HT1080 (cell line): ENCODE measurements at regions not wholly inside any gene's neighbourhood (a gene's known extent, or its start where the extent isn't known, plus 50 kb on each side); places are given as distances from the start of the nearest gene placed in this dataset.

Experiments
- DNase-seq: peaks from one replicate; pipeline ENCODE4 v3.0.0-alpha.2; 2015; ENCODE audit warnings: low read depth

GRCh38 chr4:106773076-106773905 lies 262.8 kb downstream of the DKK2 start:
- DNase-seq: no peak

- DNase-seq: no peak
Observed at GRCh38 chr4:106767991-106768390, 268.1 kb downstream of the DKK2 start.

DNA sequence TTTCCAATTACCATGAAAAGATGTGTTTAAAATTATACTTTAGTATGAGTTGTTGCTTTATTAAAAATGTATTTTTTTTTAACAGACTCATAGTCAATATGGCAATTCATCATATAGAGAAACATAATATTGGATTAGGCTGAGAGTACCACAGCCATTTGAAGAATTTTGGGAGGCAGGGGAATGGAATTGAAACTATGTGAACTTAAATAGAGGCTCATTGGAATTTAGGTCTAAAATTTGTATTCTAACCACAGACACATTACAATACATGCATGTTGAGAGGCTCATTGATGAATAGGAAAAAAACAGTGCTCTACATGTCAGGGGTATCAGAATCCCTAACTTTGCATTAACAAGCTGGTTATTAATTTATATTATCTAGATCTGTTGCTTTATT lies 269.6 kb downstream of the DKK2 start:
- no peak for DNase-seq

DNA sequence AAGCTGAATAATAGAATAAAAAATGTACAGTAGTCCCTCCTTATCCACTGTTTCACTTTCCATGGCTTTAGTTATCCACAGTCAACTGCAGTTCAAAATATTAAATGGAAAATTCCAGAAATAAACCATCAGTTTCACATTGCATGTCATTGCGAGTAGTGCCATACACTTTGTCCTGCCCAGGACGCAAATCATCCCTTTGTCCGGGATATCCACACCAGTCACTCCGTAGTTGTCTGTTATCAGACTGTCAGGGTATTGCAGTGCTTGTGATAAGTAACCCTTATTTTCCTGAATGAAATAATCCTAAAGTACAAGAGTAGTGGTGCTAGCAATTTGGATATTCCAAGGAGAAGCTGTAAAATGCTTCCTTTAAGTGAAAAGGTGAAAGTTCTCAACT lies 271.3 kb downstream of the DKK2 start:
- DNase-seq: no peak

- no peak for DNase-seq
Observed at GRCh38 chr4:106762666-106763443, 273.3 kb downstream of the DKK2 start.

DNA sequence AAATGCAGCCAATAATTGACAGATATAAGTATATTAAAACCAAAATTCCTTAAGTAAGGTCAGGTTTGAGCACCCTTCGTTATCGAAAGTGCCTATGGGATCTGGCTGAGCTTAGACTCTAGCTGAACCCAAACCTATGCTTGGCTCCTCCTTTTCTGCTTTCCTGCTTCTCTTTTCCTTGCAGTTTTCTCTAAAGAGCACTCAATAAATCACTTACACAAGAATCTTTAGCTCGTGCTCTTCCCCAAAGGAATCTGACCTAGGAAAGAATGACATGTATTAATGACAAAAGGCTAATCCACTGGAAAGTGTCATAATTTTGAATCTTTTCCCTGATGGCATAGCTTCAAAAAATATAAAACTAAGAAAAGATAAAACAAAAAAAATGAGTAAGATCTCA lies 282.7 kb downstream of the DKK2 start:
- DNase-seq: no peak

DNA sequence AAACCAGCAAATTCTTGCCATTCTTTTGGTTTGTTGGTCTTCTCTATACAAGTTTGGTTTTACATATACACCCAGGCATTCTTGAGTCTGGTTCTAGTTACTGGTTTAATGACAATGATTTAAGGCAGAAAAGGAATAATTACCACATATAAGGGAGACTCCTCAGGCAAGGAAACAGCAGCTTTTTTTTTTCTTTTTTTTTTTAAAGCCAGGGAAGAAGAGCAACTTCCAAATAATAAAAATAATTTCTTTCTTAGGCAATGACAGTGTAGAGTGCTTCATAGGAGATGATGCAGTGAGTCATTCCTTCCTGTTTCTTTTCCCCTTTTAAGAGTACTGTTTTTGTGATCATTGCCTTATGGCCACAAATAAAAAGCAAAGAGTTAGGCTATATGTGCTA lies 289.7 kb downstream of the DKK2 start:
- DNase-seq: peak; percentile 41

DNA sequence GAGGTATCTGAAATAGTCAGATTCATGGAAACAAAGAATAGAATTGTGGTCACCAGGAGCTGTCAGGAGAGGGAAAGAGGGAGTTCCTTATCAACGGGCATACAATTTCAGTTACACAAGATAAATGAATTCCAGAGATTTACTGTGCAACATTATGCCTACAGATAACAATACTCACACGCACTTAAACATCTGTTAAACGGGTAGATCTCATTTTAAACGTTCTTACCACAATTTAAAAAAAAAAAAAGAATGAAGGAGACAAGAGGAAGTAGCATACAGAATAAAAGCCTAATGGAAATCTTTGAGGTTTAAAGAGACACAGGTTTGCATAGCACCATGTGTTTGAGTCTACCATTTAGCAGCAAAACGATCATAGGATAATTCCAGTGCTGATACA lies 298.0 kb downstream of the DKK2 start:
- no peak for DNase-seq

DNA sequence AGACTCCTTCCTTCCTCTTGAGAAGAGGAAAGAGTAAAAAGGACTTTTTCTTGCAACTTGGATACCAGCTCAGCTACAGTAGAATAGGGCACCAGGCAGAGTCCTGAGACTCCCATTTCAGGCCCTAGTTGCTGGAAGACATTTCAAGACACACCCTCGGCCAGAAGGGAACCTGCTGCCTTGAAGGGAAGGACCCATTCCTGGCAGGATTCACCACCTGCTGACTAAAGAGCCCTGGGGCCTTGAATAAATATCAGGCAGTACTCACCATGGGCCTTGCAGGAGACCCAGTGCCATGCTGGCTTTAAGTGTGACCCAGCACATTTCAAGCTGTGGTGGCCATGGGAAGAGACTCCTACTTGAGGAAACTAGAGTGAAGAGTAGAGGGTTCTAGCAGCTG lies 317.6 kb downstream of the DKK2 start:
- no peak for DNase-seq

DNA sequence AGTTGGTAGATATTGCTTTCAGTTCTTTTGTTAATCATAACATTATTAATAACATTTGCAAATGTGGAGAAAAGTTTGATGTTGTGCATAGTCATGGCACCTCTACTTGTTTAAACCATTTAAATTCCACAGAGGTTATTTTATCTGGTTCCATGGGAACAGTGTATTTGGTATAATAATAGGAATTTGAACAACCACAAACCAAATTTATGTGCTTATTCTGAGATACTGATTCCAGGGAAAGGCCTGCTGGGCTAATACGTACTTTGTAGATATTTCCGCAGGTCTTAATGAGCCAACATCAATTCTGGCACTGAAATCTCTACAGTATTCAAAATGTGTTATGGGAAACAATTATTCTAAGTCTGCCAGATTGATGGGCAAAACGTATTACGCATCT lies 319.0 kb downstream of the DKK2 start:
- no peak for DNase-seq

DNA sequence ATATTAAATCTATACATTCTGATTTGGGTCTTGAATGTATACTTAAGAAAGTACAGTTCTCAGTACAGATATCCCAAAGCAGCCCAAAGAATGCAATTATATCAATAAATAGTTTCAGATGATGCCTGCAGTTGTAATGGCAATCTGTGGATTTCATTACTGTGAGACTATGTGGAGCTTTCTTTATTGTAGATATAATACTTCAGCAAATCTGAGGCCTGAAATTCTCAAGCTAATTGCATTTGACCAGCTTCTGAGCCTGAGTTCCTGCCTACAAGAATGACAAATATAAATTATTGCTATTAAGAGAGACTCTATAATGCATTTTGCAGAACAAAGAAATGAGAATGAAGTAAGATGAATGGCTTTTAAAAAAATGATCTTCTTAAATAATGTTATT lies 320.3 kb downstream of the DKK2 start:
- DNase-seq: no peak

- no peak for DNase-seq
Observed at GRCh38 chr4:106708464-106708816, 327.7 kb downstream of the DKK2 start.

DNA sequence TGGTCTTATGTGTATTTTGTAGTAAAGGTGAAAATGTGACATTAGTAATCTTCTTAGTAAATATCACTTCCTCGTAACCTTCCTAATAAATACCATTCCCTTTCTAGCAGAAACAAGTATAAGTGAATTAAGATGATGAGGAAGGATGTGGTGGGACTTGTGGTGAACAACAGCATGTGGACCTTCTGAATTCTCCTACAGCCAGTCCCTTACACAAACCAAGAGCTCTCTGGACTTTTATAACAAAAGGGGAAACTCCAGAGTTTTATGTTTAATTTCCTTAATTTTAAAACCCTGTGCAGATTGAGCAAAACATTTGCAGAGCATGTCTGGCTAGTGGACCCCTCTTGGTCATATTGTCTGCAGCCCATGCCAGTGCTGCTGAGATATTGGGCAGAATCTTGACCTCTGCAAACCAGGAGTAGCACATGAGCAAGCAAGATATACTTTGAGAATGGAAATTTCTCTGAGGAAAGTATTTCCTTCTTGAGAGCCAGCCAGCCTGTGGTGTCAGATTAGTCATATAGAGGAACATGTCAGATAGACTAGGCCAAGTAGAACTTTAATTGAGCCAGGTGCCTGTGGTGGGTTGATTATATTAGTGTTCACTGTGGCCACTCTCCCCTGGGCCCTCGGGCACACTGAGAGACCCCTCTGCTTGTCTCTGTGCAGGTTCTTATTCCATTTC lies 328.2 kb downstream of the DKK2 start:
- peak; percentile 56 for DNase-seq

- DNase-seq: no peak
Observed at GRCh38 chr4:106704253-106704870, 331.8 kb downstream of the DKK2 start.

- DNase-seq: no peak
Observed at GRCh38 chr4:106700321-106700720, 331.7 kb upstream of the GIMD1 start.

DNA sequence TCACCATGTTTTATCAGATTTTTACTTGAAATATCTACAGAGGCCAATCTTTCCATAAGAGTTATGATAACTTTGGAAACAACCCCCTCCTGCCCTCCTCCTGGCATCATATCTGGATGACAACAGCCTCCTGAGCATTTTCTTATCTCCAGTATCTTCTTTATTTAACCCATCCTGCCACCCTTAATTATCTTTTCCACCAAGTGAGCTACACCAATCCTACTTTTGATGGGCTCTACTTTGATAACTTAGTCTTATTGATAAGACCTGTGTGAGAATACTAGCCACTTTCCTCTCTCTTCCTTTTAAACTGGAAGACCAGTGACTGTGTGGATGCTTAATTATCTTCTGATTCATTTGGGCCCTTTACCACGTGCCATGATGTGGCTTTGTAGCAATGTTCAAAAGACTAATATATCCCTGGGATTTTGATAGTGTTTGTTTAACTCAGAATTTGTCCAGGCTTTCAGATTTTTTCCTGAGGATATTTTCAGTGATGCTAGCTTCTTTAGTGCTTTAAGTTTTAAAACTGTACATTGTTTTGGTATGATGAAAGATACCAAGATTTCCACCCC lies 330.1 kb upstream of the GIMD1 start:
- DNase-seq: no peak

- no peak for DNase-seq
Observed at GRCh38 chr4:106695501-106696262, 327.1 kb upstream of the GIMD1 start.

- no peak for DNase-seq
Observed at GRCh38 chr4:106694232-106694631, 325.7 kb upstream of the GIMD1 start.

DNA sequence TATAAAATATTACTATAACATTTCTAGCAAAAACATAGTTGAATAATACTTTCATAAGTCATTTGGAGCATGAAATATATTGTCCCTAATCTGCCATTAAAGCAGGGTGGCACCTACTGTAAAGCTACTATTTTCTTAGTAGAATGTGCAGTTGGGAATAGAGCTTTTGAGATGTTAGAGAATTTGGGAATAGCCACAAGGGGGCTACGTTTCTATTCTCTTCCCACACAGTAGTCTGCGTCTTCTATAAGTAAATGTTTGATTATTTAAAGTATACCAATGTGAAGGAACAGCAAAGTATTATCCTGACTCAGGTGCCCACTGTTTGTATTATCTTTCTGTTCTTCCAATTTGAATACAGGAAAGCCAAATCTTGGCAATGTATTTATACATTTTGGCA lies 323.2 kb upstream of the GIMD1 start:
- peak; percentile 28 for DNase-seq

DNA sequence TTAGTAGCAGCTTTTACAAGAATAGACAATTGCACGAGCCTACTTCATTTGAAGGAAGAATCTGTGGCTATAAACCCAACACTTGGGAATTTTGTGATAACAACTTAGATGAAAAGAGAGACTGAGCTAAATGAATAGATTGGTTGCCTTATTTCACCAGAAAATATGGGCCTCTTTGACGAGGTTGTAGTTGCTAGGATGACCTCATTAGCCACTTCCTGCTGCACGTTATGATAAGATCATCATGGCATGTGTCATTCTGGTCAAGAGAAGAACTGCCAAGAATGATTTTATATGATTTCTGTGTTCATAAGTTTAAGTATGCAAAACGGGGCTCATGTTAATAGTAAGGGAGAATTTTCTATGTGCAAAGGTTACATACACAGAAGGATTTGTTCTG lies 321.9 kb upstream of the GIMD1 start:
- DNase-seq: peak; percentile 73

DNA sequence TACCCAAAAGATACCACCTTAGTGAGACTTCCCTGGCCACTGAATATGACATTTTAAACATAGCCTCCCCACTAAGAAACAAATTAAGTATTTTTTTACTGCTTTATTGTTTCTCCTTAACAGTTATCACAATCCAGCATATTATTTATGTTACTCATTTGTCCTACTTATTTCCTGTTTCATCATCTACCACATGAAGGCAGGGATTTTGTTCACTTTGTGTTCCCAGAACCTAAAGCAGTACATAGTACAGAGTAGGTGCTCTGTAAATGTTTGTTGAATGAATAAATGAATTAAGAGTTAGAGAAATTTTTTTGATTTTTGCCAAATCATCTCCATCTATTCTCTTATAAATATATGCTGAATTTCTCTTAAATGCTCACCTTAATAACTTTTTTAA lies 318.4 kb upstream of the GIMD1 start:
- DNase-seq: no peak
